Epithelial cell of esophagus (primary cell): ENCODE measurements at regions not wholly inside any gene's neighbourhood (a gene's known extent, or its start where the extent isn't known, plus 50 kb on each side); places are given as distances from the start of the nearest gene placed in this dataset.

ENCODE experiments used
- DNase-seq: peaks from one replicate; pipeline ENCODE4 v3.0.0; 2010; ENCODE audit warnings: low read depth
- H3K4me3 ChIP-seq: 2 replicates; pipeline ENCODE4 v1.5.1; 2011; ENCODE audit warnings: mild to moderate bottlenecking, low read length, control low read depth
- CTCF ChIP-seq: IDR thresholded peaks from 2 replicates; pipeline ENCODE4 v1.5.1; 2011; ENCODE audit warnings: low read depth, mild to moderate bottlenecking, low read length, control low read depth, inconsistent platforms; ENCODE audit not compliant: insufficient read depth; ENCODE audit errors: missing control alignments

- TF ChIP-seq CTCF: no peak
- no peak for DNase-seq
- no peak overlapping the region for H3K4me3 ChIP-seq
These were observed 355.6 kb upstream of the SGCG start for GRCh38 chr13:22825186-22825585.

DNA sequence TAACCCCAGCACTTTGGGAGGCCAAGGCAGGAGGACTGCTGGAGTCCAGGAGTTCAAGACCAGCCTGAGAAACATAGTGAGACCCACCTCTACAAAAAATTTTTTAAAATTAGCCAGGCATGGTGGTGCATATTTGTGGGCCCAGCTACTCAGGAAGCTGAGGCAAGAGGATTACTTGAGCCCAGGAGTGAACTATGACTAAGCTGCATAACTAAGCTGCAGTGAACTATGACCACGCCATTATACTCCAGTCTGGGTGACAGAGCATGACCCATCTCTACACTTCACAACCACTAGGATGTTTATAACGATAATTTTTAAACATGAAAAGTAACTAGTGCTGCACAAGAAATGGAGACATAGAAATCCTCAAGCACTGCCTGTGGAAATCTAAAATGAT, 352.7 kb upstream of the SGCG start:
- peak; percentile 72 for DNase-seq
- TF ChIP-seq CTCF: no peak
- no peak overlapping the region for H3K4me3 ChIP-seq

GRCh38 chr13:22836475-22836874, 344.3 kb upstream of the SGCG start:
- no peak for DNase-seq
- TF ChIP-seq CTCF: no peak

DNA sequence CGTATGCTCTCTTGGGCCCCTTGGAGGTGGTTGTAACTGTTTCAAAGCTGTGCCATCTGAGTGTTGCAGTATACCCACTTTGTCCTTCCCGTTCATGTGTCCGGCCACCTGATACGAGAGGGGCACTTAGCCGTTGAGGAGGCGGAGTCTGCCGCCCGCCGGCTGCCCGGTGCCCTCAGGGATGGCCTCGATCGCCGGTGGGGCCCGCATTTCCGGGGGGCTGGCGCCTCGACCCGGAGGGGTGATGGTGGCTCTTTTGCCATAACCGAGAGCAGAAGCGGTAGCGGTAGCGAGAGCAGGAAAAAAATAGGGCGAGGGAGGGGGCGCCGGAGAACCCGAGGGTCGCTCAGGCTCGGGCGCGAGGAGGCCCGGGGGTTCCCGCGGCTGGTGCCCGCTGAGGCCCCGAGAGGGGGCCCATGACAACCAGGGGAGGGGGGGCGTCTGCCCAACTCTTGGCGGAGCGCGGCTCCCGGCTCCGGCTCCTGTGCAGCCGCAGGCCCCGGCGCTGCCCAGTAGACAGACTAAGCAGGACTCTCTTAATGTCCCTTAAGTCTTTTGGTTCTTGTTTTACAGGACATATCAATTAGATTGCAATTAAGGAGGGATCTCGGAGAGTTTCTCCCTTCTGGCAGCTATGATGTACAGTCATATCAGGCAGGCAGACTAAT, 342.7 kb upstream of the SGCG start:
- H3K4me3 ChIP-seq: no peak overlapping the region
- peak; percentile 29 for DNase-seq
- TF ChIP-seq CTCF: no peak

More at GRCh38 chr13:22836475-22836874, 344.3 kb upstream of the SGCG start:
- no peak overlapping the region for H3K4me3 ChIP-seq

GRCh38 chr13:22839603-22840530, 340.9 kb upstream of the SGCG start:
- H3K4me3 ChIP-seq: no peak overlapping the region
- DNase-seq: no peak
- no peak for TF ChIP-seq CTCF

DNA sequence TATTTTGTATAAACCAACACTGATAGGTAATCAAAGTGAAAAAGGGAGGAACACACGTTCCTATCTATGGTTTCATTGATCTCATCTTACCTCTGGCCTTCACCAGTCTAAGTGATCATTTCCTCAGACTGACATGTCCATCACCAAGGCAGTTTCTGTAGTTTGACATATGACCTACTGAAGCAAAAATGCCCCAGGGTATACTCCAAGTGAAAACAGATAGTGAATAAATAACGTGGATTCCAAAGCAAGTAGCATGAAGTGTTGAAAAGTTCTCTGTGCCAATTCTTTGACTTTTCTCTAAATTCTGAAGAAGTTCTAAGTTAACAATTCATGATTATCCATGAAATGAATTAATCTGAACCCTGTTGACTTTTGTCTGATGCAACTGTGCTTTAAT, 334.2 kb upstream of the SGCG start:
- DNase-seq: no peak
- no peak for TF ChIP-seq CTCF
- no peak overlapping the region for H3K4me3 ChIP-seq
